B cell (primary cell): ENCODE measurements at regions not wholly inside any gene's neighbourhood (a gene's known extent, or its start where the extent isn't known, plus 50 kb on each side); places are given as distances from the start of the nearest gene placed in this dataset.

Experiments used
- EZH2 ChIP-seq: IDR thresholded peaks from 2 replicates; pipeline ENCODE4 v1.6.1; 2012; ENCODE audit warnings: borderline replicate concordance, low read depth, mild to moderate bottlenecking, moderate library complexity, low read length; ENCODE audit not compliant: insufficient read depth, poor library complexity, severe bottlenecking
- TF ChIP-seq, protein P1 (sequence below): fragments of 200-600 bp; IDR thresholded peaks from one replicate; pipeline ENCODE4 v1.8.0; 2022; ENCODE audit warnings: antibody characterized with exemption, mild to moderate bottlenecking

- TF ChIP-seq, protein P1, sequence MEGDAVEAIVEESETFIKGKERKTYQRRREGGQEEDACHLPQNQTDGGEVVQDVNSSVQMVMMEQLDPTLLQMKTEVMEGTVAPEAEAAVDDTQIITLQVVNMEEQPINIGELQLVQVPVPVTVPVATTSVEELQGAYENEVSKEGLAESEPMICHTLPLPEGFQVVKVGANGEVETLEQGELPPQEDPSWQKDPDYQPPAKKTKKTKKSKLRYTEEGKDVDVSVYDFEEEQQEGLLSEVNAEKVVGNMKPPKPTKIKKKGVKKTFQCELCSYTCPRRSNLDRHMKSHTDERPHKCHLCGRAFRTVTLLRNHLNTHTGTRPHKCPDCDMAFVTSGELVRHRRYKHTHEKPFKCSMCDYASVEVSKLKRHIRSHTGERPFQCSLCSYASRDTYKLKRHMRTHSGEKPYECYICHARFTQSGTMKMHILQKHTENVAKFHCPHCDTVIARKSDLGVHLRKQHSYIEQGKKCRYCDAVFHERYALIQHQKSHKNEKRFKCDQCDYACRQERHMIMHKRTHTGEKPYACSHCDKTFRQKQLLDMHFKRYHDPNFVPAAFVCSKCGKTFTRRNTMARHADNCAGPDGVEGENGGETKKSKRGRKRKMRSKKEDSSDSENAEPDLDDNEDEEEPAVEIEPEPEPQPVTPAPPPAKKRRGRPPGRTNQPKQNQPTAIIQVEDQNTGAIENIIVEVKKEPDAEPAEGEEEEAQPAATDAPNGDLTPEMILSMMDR, result no peak
- TF ChIP-seq EZH2, result no peak
Observed at GRCh38 chr4:115222061-115222460, 108.6 kb upstream of the NDST4 start.
